Cardiac muscle cell (in vitro differentiated cells and primary cell): ENCODE measurements at regions not wholly inside any gene's neighbourhood (a gene's known extent, or its start where the extent isn't known, plus 50 kb on each side); places are given as distances from the start of the nearest gene placed in this dataset.

ENCODE experiments used
- DNase-seq, 2 donors: peaks; one replicate each; pipeline versions ENCODE4 v3.0.0 to v3.0.0-alpha.2; 2010 to 2017; ENCODE audit warnings: low read depth in 1 of 2, low spot score in 1 of 2
- H3K27ac ChIP-seq: fragments of 200-600 bp; sonication (generic); 2 replicates; pipeline ENCODE4 v1.5.1; 2016
- H3K27me3 ChIP-seq: fragments of 200-600 bp; sonication (generic); 2 replicates; pipeline ENCODE4 v1.6.0; 2016; ENCODE audit warnings: control low read depth
- H3K36me3 ChIP-seq: fragments of 200-600 bp; sonication (generic); 2 replicates; pipeline ENCODE4 v1.5.1; 2016; ENCODE audit warnings: control low read depth
- H3K4me1 ChIP-seq: fragments of 200-600 bp; sonication (generic); 2 replicates; pipeline ENCODE4 v1.8.1; 2017; ENCODE audit warnings: low read depth, mild to moderate bottlenecking, mixed run types
- H3K4me3 ChIP-seq: fragments of 200-600 bp; sonication (generic); 2 replicates; pipeline ENCODE4 v1.5.1; 2016; ENCODE audit warnings: mild to moderate bottlenecking
- H3K9me3 ChIP-seq: fragments of 200-600 bp; sonication (generic); 2 replicates; pipeline ENCODE4 v1.5.1; 2017; ENCODE audit warnings: low read depth, mild to moderate bottlenecking, control low read depth
- TF ChIP-seq, protein P1 (sequence below): IDR thresholded peaks from 2 replicates; pipeline ENCODE4 v1.5.1; 2012; ENCODE audit warnings: low read depth, mild to moderate bottlenecking, low read length

DNA sequence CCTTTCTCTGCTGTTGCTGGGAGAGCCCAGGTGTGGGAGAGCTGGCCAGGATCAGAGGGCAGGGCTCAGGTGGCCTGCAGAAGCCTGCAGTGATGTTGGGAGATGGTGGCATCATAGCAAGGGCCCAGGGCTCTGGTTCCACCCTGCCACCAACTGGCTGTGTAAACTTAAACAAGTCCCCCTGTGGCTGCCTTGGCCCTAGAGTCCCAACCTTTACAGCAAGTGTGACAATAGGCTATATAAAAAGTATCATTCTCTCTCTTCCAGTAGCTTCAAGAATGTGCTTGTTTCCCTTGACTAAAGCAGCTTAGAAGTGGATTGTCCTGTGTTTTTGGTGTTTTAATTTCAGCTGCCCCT is 201.8 kb upstream of the E2F8 start:
- peaks cover 11% of the 10 kb centered on the region for H3K4me1 ChIP-seq
- no peaks in the 10 kb centered on the region for H3K27me3 ChIP-seq
- H3K36me3 ChIP-seq: no peaks in the 10 kb centered on the region
- H3K9me3 ChIP-seq: no peaks in the 10 kb centered on the region
- TF ChIP-seq, protein P1, sequence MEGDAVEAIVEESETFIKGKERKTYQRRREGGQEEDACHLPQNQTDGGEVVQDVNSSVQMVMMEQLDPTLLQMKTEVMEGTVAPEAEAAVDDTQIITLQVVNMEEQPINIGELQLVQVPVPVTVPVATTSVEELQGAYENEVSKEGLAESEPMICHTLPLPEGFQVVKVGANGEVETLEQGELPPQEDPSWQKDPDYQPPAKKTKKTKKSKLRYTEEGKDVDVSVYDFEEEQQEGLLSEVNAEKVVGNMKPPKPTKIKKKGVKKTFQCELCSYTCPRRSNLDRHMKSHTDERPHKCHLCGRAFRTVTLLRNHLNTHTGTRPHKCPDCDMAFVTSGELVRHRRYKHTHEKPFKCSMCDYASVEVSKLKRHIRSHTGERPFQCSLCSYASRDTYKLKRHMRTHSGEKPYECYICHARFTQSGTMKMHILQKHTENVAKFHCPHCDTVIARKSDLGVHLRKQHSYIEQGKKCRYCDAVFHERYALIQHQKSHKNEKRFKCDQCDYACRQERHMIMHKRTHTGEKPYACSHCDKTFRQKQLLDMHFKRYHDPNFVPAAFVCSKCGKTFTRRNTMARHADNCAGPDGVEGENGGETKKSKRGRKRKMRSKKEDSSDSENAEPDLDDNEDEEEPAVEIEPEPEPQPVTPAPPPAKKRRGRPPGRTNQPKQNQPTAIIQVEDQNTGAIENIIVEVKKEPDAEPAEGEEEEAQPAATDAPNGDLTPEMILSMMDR: no peak
- no peak for DNase-seq
- H3K4me3 ChIP-seq: no peak overlapping the region
- peak overlapping the region; percentile 63 for H3K27ac ChIP-seq

DNA sequence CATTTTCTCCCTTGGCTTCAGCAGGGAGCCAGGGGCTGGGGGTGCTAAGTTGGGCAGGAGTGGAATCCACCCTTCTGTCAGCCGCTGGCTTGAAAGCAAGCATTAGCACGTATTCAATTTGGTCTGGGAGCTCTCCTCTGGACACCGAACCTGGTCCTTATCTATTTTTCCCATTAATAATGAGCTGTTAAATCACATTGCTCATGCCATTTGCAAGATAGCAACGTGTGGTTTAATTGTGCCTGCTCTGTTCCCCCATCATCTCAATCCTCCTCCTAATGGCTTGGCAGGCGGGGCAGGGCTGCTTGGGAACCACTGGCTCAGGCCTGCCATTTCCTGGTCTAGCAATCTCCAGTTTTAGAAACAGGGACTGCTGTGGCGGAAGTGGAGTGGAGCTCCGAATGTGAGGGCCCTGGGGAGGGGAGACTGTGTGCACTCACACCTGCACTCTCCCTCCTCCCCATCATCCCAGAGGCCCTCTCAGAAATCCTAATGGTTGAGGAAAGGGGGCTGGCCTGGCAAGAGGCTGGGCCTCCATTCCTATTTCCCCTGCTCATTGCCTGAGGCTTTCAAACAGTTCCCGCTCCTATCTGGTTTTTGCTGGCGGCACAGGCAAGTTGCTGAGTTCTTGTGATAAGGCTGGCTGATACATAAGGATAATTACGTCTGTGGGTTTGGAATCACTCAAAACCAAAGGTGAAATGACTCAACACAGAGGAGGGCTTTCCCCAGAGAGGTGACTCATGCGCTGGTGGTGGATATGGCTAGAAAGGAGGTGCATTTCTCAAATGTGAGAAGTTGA is 201.2 kb upstream of the E2F8 start:
- peak overlapping the region; percentile 63 for H3K27ac ChIP-seq

DNA sequence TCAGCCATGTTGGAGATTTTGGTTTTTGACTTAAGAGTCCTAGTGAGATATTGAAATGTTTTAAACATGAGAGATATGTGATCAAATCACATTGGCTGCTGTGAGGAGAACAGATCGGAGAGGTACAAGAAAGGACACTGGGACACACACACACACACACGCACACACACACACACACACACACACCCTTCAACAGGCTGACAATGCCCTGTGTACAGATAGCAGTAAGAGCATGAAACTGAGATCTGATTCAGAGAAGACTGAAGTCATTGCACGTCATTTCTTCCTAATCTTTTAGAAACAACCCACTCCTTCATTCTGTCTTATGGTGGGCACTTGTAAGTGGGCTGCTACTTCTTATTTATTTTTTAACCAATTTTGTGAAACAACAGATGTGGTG is 200.5 kb upstream of the E2F8 start:
- DNase-seq: no peak
- Histone ChIP-seq H3K4me1 (peaks cover 11% of the 10 kb centered on the region), H3K27ac (peak overlapping the region; percentile 63), H3K4me3 (no peak overlapping the region), H3K36me3 (no peaks in the 10 kb centered on the region), H3K9me3 (no peaks in the 10 kb centered on the region), H3K27me3 (no peaks in the 10 kb centered on the region)
- TF ChIP-seq, protein P1: no peak

More for the DNA sequence above, 201.2 kb upstream of the E2F8 start:
- H3K27me3 ChIP-seq: no peaks in the 10 kb centered on the region
- peak; percentile 42 to 97 for DNase-seq
- H3K4me3 ChIP-seq: no peak overlapping the region
- no peaks in the 10 kb centered on the region for H3K9me3 ChIP-seq
- H3K36me3 ChIP-seq: no peaks in the 10 kb centered on the region
- peaks cover 11% of the 10 kb centered on the region for H3K4me1 ChIP-seq
- TF ChIP-seq, protein P1: no peak

- TF ChIP-seq, protein P1: no peak
- Histone ChIP-seq H3K4me1 (peaks cover 11% of the 10 kb centered on the region), H3K9me3 (no peaks in the 10 kb centered on the region), H3K27me3 (no peaks in the 10 kb centered on the region), H3K36me3 (no peaks in the 10 kb centered on the region), H3K27ac (no peak overlapping the region), H3K4me3 (no peak overlapping the region)
- peak in 1 of 2 donors; percentile 69 for DNase-seq
Observed at GRCh38 chr11:19437760-19438159, 197.0 kb upstream of the E2F8 start.

DNA sequence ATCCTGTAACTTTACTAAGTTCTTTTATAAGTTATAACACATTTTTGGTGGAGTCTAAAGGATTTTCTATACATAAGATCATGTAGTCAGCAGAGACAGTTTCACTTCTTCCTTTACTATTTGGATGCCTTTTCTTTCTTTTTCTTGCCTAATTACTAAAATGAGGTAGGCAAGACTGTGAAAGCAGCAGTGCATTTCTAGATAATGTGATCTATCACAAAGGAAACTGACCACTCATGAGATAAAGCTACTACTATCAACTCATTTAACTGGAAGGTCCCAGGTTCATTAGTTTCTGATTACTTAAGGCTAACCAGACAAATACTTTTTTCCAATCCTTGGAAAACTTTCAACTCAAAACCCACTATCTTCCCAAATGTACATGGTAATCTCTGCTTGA is 196.2 kb upstream of the E2F8 start:
- DNase-seq: no peak
- no peak overlapping the region for H3K27ac ChIP-seq
- H3K4me3 ChIP-seq: no peak overlapping the region
- peaks cover 6% of the 10 kb centered on the region for H3K4me1 ChIP-seq
- no peaks in the 10 kb centered on the region for H3K36me3 ChIP-seq
- no peaks in the 10 kb centered on the region for H3K9me3 ChIP-seq
- TF ChIP-seq, protein P1: no peak
- H3K27me3 ChIP-seq: no peaks in the 10 kb centered on the region
